ENCODE measurements at regions not wholly inside any gene's neighbourhood (a gene's known extent, or its start where the extent isn't known, plus 50 kb on each side); places are given as distances from the start of the nearest gene placed in this dataset.

GRCh38 chr10:78532480-78533042 lies 498.9 kb downstream of the RPS24 start:
- in situ Hi-C loops (cut with HindIII; ENCODE audit: low pct_ligation_motif_present, low pct_unique_long_range_greater_than_20kb, low sequenced_read_pairs): no loop called here
- no peak for DNase-seq

- in situ Hi-C loops (cut with HindIII; ENCODE audit: low pct_ligation_motif_present, low pct_unique_long_range_greater_than_20kb, low sequenced_read_pairs): no loop called here
- DNase-seq: no peak
Observed at GRCh38 chr10:78533098-78533497, 499.4 kb downstream of the RPS24 start.

GRCh38 chr10:78533776-78534175 lies 500.1 kb downstream of the RPS24 start:
- in situ Hi-C loops (cut with HindIII; ENCODE audit: low pct_ligation_motif_present, low pct_unique_long_range_greater_than_20kb, low sequenced_read_pairs): no loop called here
- DNase-seq: no peak

- in situ Hi-C loops (cut with HindIII; ENCODE audit: low pct_ligation_motif_present, low pct_unique_long_range_greater_than_20kb, low sequenced_read_pairs): no loop called here
- no peak for DNase-seq
Observed at GRCh38 chr10:78535716-78536218, 502.1 kb downstream of the RPS24 start.

- in situ Hi-C loops (cut with HindIII; ENCODE audit: low pct_ligation_motif_present, low pct_unique_long_range_greater_than_20kb, low sequenced_read_pairs): no loop called here
- DNase-seq: no peak
Observed at GRCh38 chr10:78537018-78537417, 503.4 kb downstream of the RPS24 start.

- in situ Hi-C loops (cut with HindIII; ENCODE audit: low pct_ligation_motif_present, low pct_unique_long_range_greater_than_20kb, low sequenced_read_pairs): no loop called here
- DNase-seq: no peak
Observed at GRCh38 chr10:78539247-78539766, 505.6 kb downstream of the RPS24 start.

- in situ Hi-C loops (cut with HindIII; ENCODE audit: low pct_ligation_motif_present, low pct_unique_long_range_greater_than_20kb, low sequenced_read_pairs): no loop called here
Observed at GRCh38 chr10:78540355-78541076, 506.9 kb downstream of the RPS24 start.

GRCh38 chr10:78541481-78542140 lies 507.9 kb downstream of the RPS24 start:
- in situ Hi-C loops (cut with HindIII; ENCODE audit: low pct_ligation_motif_present, low pct_unique_long_range_greater_than_20kb, low sequenced_read_pairs): no loop called here
- DNase-seq: no peak

More at GRCh38 chr10:78540355-78541076, 506.9 kb downstream of the RPS24 start:
- no peak for DNase-seq

- in situ Hi-C loops (cut with HindIII; ENCODE audit: low pct_ligation_motif_present, low pct_unique_long_range_greater_than_20kb, low sequenced_read_pairs): no loop called here
- no peak for DNase-seq
Observed at GRCh38 chr10:78542141-78542489, 508.5 kb downstream of the RPS24 start.

GRCh38 chr10:78542521-78542920 lies 508.9 kb downstream of the RPS24 start:
- in situ Hi-C loops (cut with HindIII; ENCODE audit: low pct_ligation_motif_present, low pct_unique_long_range_greater_than_20kb, low sequenced_read_pairs): no loop called here
- no peak for DNase-seq

GRCh38 chr10:78543031-78543748 lies 509.5 kb downstream of the RPS24 start:
- in situ Hi-C loops (cut with HindIII; ENCODE audit: low pct_ligation_motif_present, low pct_unique_long_range_greater_than_20kb, low sequenced_read_pairs): no loop called here
- no peak for DNase-seq

GRCh38 chr10:78543749-78544362 lies 510.2 kb downstream of the RPS24 start:
- DNase-seq: no peak
- in situ Hi-C loops (cut with HindIII; ENCODE audit: low pct_ligation_motif_present, low pct_unique_long_range_greater_than_20kb, low sequenced_read_pairs): no loop called here

- DNase-seq: no peak
Observed at GRCh38 chr10:78544423-78545090, 510.9 kb downstream of the RPS24 start.

GRCh38 chr10:78545756-78546155 lies 512.1 kb downstream of the RPS24 start:
- in situ Hi-C loops (cut with HindIII; ENCODE audit: low pct_ligation_motif_present, low pct_unique_long_range_greater_than_20kb, low sequenced_read_pairs): no loop called here
- no peak for DNase-seq

More at GRCh38 chr10:78544423-78545090, 510.9 kb downstream of the RPS24 start:
- in situ Hi-C loops (cut with HindIII; ENCODE audit: low pct_ligation_motif_present, low pct_unique_long_range_greater_than_20kb, low sequenced_read_pairs): no loop called here

- in situ Hi-C loops (cut with HindIII; ENCODE audit: low pct_ligation_motif_present, low pct_unique_long_range_greater_than_20kb, low sequenced_read_pairs): no loop called here
- DNase-seq: no peak
Observed at GRCh38 chr10:78547397-78547796, 513.7 kb downstream of the RPS24 start.

- in situ Hi-C loops (cut with HindIII; ENCODE audit: low pct_ligation_motif_present, low pct_unique_long_range_greater_than_20kb, low sequenced_read_pairs): no loop called here
- no peak for DNase-seq
Observed at GRCh38 chr10:78547905-78548304, 514.2 kb downstream of the RPS24 start.

- no peak for DNase-seq
- in situ Hi-C loops (cut with HindIII; ENCODE audit: low pct_ligation_motif_present, low pct_unique_long_range_greater_than_20kb, low sequenced_read_pairs): no loop called here
Observed at GRCh38 chr10:78548369-78548768, 514.7 kb downstream of the RPS24 start.
